ENCODE measurements at regions not wholly inside any gene's neighbourhood (a gene's known extent, or its start where the extent isn't known, plus 50 kb on each side); places are given as distances from the start of the nearest gene placed in this dataset.

- no peak for DNase-seq
These were observed 87.3 kb upstream of the WWC1 start for GRCh38 chr5:168204165-168204564.

DNA sequence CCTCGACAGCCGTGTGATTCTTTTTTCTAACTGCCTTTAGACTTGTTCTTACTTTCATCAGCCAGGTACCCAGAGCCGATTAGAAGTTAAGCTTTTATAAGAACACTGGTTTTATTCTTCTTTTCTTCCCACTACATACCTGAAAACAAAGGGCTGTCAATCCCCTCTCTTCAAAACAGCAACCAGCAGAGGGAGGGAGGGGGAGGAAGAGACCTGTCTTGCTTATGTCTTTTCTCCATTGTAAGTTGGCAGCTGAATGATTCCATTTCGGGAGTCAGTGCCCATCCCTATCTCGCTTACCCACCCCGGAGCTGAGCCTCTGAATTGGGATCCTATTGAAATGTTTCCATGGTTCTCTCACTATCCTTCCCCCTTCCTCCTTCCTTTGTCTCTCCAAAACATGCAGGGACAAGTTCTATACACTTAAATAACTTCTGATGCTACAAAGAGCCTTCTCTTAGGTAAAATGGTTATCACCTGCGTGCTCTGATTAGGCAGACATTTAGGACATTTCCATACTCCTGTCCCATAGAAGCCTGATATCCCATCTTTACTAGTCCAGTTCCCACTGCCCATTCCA, 83.9 kb upstream of the WWC1 start:
- no peak for DNase-seq

- DNase-seq = no peak
These were observed 82.0 kb upstream of the WWC1 start for GRCh38 chr5:168209244-168209995.

DNA sequence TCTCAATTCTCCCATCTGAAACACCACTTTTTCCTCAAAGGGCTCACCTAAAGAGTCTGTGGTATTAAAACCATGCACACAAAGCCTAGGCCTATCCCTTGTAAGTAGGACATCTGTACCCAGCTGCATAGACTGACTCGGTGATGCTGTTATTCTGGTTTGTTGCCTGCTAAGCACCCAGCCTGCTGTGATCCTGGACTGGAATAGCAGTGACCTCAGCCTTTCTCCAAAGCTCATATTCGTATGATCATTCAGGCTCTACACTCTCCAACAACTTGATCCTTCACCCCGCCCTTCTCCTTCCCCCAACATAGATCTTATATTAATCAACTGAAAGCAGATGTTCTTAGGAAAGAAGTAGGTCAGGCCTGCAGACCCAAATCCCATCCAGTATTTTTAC, 81.4 kb upstream of the WWC1 start:
- no peak for DNase-seq

- no peak for DNase-seq
These were observed 80.2 kb upstream of the WWC1 start for GRCh38 chr5:168211245-168211644.

GRCh38 chr5:168211936-168212335, 79.5 kb upstream of the WWC1 start:
- DNase-seq = no peak

GRCh38 chr5:168214071-168214470, 77.4 kb upstream of the WWC1 start:
- DNase-seq = no peak

DNA sequence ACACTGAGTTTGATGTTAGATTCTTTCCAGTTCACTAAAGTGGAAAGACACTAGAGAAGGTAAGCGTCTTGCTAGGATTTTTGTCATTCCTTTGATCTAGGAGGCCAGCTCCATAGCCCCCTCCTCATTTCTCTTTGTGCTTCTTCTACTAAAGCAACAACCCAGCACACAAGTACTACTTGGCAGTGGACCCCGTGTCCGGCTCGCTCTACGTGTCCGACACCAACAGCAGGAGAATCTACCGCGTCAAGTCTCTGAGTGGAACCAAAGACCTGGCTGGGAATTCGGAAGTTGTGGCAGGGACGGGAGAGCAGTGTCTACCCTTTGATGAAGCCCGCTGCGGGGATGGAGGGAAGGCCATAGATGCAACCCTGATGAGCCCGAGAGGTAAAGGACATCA, 76.6 kb upstream of the WWC1 start:
- no peak for DNase-seq

DNA sequence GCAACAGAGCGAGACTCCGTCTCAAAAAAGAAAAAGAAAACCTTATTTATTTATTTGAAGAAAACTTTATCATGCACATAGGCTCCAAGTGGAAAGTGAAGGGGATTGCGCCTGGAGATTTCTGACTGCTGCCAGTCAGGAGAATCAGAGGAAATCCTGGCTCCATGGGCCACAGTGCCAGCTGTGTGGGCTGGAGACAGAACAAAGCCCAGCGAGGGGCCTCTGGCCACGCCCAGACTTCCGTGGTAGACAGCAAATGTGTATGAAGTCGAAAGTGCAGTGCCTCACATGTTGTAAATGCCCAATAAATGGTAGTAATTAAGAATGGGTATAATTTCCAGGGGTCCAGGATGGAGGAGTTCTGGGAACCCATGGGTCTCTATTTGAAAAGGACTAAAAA, 75.8 kb upstream of the WWC1 start:
- no peak for DNase-seq

DNA sequence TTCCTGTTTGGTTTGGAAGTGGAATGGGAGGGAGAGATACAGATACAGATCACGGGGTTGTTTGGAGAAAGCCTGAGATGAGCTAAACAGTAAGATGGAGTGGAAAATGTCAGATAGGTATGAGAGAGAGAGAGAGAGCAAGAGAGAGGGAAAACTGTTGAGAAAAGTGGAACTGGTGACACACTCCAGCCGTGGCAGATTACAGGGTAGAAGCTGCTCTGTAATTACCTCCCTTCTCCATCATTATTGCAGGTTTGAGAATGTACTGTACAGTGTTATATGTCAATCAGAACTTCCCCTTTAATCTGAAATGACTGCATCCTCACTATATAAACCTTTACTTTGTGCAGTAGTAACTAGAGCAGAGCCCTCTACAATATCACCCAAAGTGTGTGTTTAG, 74.5 kb upstream of the WWC1 start:
- no peak for DNase-seq

DNA sequence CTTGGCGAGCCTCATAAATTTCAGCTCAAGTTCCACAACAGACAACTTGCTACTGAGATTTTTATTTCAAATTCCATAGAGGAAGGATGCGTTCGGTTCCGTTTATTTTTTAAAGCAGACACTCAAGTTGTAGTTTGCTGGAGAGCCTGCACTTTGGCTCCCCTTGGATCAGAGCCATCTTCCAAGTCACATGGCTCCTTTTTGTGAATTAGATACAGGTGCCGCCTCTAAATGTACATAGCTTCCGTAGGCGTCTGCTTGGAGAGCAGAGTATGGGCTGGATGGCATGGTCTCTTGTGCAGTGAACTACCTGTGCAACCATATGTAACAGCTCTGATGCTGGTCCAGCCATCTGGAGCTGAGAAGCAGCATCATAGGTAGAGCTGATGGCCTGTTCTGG, 73.9 kb upstream of the WWC1 start:
- no peak for DNase-seq

- DNase-seq = no peak
These were observed 72.7 kb upstream of the WWC1 start for GRCh38 chr5:168218746-168219145.

- peak; percentile 86 for DNase-seq
These were observed 71.7 kb upstream of the WWC1 start for GRCh38 chr5:168219515-168220410.

GRCh38 chr5:168224085-168224484, 67.4 kb upstream of the WWC1 start:
- no peak for DNase-seq

DNA sequence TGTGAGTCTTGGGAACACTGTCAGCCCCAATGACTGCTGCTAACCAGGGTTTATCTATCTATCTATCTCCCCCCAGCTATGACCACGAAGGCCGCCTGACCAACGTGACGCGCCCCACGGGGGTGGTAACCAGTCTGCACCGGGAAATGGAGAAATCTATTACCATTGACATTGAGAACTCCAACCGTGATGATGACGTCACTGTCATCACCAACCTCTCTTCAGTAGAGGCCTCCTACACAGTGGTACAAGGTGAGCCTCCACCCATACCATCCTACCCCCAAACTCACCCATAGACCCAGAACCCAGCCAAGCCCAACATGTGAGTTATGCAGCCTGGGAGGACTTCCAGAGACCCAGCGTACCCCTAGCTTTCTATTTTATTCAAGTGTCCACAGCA, 65.4 kb upstream of the WWC1 start:
- no peak for DNase-seq

- DNase-seq = no peak
These were observed 64.4 kb upstream of the WWC1 start for GRCh38 chr5:168227001-168227400.

GRCh38 chr5:168227973-168228615, 63.4 kb upstream of the WWC1 start:
- DNase-seq = peak; percentile 9

DNA sequence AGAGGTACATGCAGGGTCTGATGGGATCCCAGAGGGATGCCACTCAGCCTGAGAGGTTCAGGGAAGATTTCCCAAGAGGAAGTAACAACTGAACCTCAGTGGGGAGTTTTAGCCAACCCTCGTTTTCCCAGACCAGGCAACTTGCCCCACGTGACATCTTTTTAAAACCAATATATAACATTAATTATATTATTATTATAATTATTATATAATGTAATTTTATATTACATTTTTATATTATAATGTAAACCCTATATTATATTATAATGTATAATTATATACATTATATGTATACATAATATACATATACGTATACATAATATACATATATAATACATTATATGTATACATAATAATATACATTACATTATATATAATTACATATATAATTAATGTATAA, 62.8 kb upstream of the WWC1 start:
- no peak for DNase-seq

GRCh38 chr5:168234133-168234532, 57.3 kb upstream of the WWC1 start:
- no peak for DNase-seq

DNA sequence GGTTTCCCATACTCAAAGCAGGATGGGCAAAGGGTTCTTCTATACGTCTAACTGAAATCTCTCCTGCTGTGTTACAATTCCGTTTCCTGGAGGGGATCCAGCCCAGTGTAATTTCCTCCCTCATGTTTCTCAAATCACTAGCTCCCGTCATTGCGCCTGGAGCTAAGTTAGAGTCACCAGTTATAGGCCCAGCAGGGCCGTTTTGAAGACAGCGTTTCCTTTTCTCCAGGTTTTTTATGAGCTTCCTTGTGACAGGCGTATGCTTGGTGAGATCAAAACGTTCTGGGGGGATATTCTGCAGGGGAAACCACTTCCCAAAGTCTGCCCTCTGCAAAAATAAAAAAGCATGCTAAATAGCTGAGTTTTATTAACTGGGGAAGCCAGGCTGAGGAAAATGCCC, 53.0 kb upstream of the WWC1 start:
- no peak for DNase-seq

GRCh38 chr5:168239325-168239724, 52.1 kb upstream of the WWC1 start:
- no peak for DNase-seq
